ENCODE measurements at regions not wholly inside any gene's neighbourhood (a gene's known extent, or its start where the extent isn't known, plus 50 kb on each side); places are given as distances from the start of the nearest gene placed in this dataset.
"Not testable (repeated sequence)": the region's sequence is repeated elsewhere in the genome, so short reads cannot be mapped to it uniquely, and the experiment has no call there.

DNA sequence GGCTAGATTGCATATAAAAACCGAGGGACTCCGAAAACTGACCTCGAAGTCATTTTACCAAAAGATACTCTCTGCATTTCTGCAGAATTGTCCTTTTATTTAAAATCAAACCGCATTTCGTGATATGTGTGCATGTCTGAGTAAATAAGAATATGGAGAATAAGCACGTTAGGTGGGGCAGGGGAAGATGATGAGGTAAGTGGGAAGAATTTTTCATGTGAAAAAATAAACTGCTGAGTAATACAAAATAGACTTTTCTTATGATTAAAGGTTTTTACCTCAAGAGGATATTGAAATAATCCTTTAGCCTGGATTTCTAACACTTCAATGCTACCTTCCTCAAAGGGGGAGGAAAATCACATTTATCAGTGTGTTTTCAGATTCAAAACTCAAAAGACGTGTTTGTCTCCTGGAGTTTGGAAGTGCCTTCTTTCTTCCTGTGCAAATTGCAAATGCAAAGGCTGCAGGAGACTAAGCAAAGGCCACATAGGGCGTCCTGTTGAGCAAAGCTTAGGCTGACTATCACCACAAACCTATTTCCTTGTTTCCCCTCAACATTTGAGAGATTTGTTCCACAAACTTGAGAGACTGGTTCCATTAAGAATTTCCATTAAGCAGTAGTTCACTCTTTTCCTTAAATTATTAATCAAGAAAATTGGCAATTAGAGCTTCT lies 813.5 kb downstream of the MCTP2 start:
- DNase-seq (ENCODE audit: extremely low read depth in 1 of 2, low read depth in 1 of 2), result no peak

DNA sequence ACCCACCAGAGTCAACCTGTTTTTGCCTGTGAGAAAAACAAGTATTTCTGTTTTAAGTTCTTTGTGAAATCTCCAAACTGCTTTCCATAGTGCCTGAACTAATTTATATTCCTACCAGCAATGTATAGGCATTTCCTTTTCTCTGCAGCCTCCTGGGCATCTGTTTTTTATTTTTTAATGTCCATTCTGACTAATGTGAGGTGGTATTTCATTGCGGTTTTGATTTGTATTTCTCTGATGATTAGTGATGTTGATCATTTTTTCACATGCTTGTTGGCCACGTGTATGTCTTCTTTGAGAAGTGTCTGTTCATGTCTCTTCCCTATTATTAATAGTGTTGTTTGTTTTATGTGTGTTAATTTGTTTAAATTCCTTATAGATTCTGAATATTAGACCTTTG lies 820.5 kb downstream of the MCTP2 start:
- DNase-seq (ENCODE audit: extremely low read depth in 1 of 2, low read depth in 1 of 2), result no peak

DNA sequence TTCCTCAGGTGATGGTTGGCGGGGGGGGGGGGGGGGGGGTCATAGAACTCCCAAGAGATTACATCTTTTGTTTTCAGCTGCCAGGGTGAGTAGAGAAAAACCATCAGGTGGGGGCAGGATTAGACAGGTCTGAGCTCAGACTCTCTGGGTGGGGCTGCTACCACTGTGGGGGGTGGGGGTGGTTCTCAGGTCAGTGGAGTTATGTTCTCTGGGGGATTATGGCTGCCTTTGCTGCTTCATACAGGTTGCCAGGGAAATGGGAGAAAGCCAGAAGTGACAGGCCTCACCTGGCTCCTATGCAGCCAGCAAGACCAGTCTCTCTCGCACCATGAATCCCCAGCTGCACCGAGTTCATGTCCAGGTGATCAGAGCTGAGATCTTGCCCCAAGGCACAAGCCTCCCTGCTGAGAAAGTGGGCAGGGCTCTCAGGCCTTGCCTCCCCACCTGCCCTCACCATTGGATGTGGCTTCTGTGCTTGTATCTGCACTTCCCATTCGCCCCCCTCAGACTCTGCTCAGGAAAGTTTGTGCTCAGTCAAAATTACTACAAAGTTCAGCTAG lies 828.1 kb downstream of the MCTP2 start:
- no peak for DNase-seq (ENCODE audit: extremely low read depth in 1 of 2, low read depth in 1 of 2)

DNA sequence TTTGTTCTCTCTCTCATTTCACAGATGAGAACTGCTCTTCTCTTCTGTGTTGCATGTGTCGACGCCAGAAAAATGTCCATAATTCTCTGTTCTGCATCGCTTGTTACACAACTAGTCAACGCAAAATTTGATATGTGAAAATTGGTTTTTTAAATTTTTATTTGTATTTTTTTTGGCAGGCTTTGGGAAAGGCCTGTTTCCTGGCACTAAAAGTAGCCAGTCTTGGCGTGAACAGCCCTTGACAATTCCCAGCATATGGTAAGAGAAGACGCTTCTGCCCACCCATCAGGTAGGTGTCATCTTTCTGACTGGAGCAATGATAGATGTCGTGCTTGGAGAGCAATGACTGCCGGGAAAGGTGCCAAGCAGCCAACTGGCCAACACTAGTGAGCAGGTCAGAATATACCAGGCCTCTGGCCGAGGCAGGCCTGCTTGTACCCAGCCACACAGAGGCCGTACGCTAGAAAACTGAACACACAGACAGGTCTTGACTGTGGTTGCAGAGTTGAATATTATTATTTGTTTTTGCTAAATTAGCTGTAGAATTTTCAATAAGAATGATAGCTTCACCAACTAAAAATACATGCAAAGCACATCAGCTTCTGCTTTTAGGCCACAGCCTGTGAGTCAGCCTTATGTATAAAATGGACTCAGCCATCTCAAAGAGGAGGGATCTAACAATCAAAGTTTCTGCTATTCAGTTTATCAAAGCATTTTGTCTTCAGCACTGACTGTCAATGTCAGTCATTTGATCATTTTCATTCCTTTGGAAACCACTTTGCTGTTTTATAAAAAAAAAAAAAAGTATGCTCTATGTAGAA lies 837.5 kb downstream of the MCTP2 start:
- DNase-seq (ENCODE audit: extremely low read depth in 1 of 2, low read depth in 1 of 2), result no peak

DNA sequence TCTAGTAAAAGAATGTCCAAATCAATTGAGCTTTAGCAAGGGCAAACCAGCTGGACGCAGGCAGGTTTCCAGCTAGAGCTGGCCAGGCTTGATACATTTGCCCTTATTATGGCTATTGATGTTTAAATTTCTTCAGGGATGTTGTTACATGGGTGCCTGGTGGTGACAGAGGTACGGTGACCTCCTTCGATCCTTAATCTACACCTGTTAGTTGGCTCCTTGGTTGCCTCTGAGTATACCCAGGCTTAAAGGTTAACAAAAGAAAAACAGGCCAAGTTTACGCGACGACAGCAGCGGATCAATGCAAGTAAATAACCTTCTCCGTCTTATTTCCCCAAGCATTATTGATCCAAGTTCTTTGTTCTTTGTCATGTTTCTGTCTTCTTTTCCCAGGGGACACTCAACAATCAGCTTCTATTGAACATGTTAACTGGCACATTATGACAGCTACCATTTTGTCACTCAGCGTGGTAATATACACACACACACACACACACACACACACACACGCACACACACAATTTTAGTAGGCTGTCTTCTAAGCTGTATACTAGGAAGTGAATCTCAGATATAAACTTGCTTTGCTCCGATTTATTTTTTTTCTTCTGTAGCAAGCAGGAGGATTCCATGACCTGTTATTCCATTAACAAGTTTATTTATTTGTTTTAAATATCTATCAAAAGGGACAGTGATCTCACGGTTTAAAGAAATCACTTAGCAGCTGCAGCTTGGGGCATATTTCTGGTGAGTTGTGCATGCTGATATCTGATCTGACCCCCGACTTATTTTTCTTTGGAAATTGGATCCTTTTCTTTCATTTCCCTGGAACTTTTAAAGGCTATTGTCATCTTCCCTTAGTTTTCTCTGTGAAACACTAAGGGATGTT lies 844.7 kb downstream of the MCTP2 start:
- DNase-seq (ENCODE audit: extremely low read depth in 1 of 2, low read depth in 1 of 2), result no peak

DNA sequence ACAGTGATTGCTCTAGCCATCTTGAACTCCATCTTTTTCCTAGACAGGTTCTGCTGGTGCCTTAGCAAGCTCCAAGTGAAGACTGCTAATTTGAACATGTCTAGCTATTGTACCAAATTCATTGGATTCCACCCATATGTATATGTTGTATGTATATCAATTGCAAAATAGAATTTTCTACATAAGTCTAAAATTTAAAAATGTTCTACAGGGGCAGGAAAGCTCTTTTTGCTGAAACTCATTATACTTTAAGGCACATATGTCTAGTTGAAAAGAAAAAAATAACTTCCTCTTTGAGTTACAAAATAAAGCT lies 845.3 kb downstream of the MCTP2 start:
- no peak for DNase-seq (ENCODE audit: extremely low read depth in 1 of 2, low read depth in 1 of 2)

DNA sequence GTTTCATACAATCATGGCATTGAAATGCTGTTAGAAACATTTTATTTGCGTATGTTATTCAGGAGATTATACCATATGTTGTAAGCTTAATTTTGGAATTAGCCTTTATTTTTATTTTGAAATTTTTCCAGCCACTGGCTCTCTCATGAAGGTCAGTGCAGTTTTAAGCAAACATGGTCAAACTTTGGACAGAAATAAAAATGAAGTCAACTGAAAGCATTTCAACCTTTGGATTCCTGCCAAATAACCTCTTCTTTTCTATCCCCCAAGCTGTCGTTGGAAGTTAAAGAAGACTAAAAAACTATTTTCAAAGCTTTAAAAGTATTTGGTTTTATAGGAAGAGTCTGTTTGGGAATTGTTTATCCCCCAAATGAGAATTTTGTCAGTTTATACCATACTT lies 846.6 kb downstream of the MCTP2 start:
- DNase-seq (ENCODE audit: extremely low read depth in 1 of 2, low read depth in 1 of 2), result no peak

DNA sequence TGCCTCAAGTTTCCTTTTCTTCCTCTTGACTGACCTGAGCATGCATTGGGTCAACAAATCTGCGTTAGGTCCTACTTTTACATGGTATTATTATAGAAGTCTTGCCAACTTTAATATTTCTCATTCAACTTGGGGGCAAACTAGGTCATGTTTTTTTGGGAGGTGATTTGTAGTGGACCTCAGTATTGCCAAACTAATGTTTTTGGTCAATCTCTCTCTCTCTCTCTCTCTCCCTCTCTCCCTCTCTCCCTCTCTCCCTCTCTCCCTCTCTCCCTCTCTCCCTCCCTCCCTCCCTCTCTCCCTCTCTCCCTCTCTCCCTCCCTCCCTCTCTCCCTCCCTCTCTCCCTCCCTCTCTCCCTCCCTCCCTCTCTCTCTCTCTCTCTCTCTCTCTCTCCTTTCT lies 848.9 kb downstream of the MCTP2 start:
- not testable (repeated sequence) for DNase-seq (ENCODE audit: extremely low read depth in 1 of 2, low read depth in 1 of 2)

DNA sequence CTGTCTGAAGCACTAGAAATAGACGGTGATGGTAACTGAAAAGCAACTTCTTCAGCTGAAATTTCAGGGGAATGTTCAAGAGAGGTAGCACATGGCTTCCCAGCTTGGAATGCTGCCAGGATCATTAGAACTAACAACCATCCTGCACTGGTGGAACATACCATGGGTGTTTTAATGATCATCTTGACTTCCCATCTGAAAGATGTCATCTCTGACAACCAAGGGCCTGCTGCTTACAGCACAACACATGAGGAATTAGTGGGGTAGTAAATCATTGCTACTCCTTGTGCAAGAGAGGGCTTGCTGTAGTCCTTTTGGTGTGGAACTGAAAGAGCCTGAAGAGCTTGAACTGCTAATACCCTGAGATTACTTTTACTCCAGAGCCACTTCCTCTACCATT lies 853.7 kb downstream of the MCTP2 start:
- no peak for DNase-seq (ENCODE audit: extremely low read depth in 1 of 2, low read depth in 1 of 2)

DNA sequence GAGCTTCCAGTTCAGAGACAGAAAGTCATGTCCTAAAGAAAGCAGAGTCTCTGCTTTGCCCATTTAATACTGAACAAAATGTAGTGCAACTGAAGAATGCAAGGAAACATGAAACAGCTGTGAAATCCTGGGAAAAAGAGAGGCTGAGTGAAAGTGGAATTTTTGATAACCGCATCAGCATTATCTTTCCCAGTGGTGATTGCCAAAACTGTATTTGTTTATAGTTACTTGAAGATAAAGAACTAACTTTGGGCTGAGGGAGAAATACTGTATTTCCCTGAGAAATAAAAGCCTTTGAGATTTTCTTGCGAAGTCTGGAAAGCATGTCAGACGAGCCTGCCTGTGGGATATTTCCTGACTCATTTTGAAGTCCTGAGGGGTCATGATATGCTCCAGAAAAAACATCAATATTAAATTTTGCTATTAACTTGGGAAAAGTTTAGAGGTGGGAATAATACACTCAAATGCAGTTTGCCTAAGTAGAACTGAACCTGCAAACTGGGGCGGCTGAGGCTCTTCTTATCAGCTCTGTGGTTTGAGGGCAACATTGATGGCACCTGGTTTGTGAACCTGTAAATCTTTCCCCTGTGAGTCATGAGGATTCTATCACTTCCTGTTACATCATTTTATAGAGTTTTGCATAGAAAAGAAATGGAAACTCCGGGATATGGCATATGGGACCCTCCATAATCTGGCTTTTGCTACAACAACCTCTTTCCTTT lies 855.3 kb downstream of the MCTP2 start:
- no peak for DNase-seq (ENCODE audit: extremely low read depth in 1 of 2, low read depth in 1 of 2)

DNA sequence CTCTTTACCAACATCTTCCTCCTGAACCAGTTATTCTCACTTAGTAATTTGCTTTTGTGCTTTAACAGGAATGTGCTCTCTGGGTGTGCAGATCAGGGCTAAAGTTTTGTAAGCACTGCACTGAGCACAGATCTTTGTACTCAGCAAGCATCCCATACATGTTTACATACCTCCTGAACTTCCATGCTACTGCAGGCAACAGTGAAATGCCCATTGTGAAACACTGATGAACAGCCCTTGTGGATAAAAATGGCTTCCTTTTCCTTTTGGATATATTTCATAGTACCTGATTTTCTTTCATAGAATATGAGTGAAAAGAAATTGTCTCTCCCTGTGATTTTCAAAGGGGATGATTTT lies 855.9 kb downstream of the MCTP2 start:
- DNase-seq (ENCODE audit: extremely low read depth in 1 of 2, low read depth in 1 of 2), result no peak

DNA sequence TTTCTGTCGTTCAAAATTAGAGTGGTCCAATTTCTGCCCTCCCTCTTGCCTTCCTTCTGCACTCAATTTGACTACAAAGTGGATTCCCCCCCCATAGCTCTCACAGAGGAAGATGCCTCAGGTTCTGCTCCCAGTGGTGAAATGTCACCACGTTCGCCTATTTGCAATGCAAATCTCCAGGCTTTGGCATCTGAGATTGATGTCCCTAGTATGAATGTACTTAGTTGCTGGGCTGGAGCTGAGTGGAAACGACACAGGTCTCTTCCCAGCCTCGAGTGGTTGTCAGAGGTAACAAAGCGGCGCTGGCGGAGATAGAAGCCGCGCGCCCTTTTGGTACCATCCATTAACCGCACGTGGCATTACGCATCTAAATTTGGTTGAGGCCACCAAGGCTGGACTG lies 860.1 kb downstream of the MCTP2 start:
- DNase-seq (ENCODE audit: extremely low read depth in 1 of 2, low read depth in 1 of 2), result no peak

DNA sequence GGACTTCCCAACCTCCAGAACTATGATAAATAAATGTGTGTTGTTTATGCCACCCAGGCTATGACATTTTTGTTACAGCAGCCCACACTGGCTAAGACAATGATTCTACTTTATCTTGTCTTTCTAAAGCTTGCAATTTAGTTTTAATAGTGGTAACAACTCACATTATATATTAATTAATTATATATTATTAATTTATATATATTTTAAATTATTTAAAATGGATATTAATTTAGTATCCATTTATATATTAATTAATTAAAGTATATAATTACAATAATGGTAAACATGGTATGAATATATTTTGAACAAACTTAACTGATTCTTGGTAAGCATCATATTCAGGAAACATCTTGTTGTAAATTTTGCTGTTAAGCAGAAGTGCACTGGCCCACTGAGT lies 863.9 kb downstream of the MCTP2 start:
- no peak for DNase-seq (ENCODE audit: extremely low read depth in 1 of 2, low read depth in 1 of 2)

DNA sequence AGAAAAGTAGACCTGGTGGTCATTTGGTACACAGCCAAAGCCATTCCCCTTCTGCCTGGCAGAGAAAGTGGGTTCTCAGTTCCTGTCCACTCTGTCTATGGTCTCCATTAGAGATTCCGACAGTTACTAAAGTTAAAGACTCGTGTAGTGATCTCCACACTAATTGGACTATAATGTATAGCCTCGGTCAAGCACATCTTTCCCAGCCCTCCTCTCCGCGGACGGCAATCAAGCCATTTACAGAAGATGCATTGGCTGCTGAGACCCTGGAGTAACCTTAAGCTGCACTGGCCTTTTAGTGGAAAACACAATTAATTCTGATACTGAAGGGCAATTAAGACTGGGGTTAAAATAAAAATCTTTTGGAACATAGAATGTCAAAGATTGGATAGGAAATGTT lies 865.3 kb downstream of the MCTP2 start:
- DNase-seq (ENCODE audit: extremely low read depth in 1 of 2, low read depth in 1 of 2), result no peak

DNA sequence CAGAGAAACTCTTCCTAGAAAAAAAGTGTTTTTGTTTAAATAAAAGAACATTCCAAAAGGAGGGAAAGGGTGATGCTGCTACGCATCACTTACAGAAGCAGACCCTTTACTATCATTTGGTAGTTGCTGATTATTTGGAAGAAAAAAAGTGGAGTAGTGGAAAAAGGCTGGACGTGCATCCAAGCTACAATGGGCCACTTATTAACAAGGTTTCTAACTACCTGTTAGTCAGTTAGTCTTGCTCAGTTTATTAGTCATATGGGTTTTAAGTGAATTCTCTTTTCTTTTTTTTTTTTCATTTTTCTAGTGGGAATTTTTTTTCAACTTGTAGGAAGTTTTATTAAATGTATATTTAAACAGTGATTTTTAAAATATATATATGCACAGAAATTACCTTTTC lies 866.0 kb downstream of the MCTP2 start:
- DNase-seq (ENCODE audit: extremely low read depth in 1 of 2, low read depth in 1 of 2), result no peak

DNA sequence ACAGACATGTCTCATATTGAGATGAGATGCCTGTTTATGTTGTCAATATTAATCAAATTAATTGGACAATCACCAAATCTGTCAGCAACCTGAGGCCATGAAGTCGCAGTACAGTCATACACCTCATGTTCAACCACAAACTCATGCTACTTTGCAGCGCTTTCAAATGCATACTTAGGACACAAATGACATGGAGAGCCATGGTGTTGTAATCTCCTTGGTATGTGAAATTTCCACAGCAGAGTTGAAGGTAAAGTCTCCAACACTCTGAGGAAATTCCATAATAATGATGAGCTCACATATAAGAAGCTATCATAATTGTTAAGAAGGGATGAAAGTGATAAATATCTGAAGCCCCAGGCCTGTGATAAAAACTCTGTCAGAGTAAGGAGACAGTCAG lies 873.9 kb downstream of the MCTP2 start:
- no peak for DNase-seq (ENCODE audit: extremely low read depth in 1 of 2, low read depth in 1 of 2)

DNA sequence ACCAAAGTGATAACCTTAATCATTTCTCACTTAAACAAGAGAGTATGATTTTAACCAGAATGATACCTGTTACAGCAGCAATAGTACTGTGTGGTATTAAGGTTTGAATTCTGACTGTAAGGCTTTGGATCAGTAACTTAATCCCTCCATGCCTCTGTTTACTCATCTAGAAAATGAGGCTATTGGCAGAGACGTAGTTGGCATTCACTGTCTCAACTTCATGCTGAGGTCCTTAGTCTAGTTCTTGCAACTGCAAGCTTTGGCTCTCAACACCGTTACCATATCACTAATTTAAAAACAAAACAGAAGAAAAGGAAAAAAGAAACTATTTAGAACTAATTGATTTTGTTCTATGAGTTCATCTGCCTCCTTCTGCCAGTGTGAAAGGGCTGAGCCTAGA lies 875.4 kb downstream of the MCTP2 start:
- no peak for DNase-seq (ENCODE audit: extremely low read depth in 1 of 2, low read depth in 1 of 2)

DNA sequence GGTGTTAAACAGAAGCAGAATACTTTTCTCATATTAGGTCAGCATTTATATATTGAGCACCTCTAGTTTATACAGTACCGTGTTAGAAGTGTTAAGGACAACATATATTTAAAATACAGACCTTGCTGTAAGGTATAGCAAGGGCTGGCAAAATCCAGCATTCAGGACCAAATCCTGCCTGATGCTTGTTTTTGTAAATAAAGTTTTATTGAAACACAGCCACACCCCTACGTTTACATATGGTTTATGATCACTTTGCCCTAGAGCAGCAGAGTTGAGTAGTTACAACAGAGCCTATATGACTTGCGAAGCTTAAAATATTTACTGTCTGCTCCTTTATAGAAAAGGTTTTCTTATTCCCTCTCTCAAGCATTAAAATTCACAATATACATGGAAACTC lies 877.3 kb downstream of the MCTP2 start:
- no peak for DNase-seq (ENCODE audit: extremely low read depth in 1 of 2, low read depth in 1 of 2)

DNA sequence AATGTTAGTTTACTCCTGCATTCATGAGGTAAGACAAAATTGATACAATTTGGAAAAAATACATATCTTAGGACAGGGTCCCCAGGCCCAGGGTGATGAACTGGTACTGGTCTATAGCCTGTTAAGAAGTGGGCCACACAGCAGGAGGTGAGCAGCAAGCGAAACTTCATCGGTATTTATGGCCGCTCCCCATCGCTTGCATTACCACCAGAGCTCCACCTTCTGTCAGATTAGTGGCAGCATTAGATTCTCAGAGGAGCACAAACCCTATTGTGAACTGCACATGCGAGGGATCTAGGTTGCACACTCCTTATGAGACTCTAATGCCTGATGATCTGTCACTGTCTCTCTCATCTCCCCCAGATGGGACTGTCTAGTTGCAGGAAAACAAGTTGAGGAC lies 880.6 kb downstream of the MCTP2 start:
- DNase-seq (ENCODE audit: extremely low read depth in 1 of 2, low read depth in 1 of 2), result no peak

DNA sequence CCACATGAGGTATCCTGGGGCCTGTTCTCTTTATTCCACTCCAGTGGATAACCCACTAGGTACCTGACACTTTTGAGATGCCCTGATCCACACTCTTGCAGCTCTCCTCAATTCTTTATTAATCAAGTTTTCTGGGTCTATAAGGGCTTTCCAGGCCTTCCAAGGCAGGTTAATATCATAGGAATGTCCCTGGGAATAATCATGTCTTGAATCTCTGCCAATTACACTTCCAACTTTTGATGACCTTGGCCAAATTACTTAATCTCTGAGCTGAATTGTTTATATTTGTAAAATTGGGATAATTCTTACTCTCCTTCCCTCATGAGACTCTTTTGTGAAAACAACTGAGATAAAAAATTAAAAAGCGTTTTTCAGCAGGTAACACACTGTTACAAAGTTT lies 881.7 kb downstream of the MCTP2 start:
- no peak for DNase-seq (ENCODE audit: extremely low read depth in 1 of 2, low read depth in 1 of 2)

DNA sequence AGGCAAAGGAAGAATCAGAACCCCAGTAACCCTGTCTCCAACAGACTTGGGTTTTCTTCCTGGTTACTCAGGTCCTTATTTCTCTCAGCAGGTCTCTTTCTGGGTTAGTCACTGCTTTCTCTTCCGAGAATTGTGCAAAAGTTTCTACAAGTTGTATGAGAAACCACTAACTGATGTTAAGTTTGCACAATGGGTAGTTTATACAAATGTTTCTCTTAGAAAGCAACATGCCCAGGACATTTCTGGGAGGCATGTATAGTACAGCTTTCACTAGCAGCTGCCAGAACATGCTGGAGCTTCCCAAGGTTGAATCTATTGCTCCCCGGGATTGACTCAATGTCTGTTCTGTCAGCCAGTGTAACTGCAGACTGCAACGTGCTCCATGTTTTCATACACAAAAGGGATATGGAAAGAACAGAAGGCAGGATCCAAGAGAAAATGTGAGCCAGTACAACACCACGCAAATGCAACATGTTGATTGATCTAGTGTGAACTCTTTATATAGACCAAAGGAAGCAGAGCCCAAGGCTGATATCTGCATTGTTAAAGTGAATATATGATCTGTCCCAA lies 887.8 kb downstream of the MCTP2 start:
- no peak for DNase-seq (ENCODE audit: extremely low read depth in 1 of 2, low read depth in 1 of 2)
